ENCODE measurements at regions not wholly inside any gene's neighbourhood (a gene's known extent, or its start where the extent isn't known, plus 50 kb on each side); places are given as distances from the start of the nearest gene placed in this dataset.

DNA sequence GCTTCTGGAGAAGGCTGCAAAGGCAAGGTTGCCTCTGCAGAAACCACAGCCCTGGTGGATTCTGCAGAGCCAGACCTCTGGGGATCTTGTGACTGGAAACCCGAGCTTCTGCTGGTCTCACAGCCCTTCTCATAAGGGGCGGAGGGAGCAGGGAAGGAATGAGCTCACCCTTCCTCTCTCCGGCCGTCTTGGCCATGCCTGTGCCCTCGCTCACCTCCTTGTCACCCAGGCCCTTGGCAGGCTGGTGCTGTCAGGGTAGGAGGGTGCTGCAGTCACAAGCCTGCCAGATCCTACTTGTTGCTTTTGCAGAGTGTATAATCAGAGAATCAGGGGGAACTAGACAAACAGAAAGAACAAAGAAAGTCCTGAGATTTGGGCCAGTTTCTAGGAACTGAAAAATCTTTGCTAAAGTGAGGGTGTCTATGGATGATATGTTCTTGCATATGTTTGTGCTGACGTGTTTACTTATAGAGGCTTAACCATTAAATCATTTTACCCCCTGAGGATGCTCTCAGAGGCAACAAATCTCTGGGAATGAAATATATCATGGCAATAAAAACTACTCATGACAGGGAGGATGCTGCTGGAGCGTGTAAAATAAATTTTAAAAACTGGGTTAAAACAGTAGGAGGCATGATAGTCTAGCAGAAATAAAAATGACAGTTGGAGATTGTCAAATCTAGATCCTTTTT is 244.9 kb upstream of the SOX4 start:
- intact Hi-C loops (cut with DNase I; ENCODE audit: low total_unique reads): no loop called here
- no peak for DNase-seq (ENCODE audit: low spot score in 2 of 2)
- TF ChIP-seq POLR2A (IDR thresholded peaks at IDR 0.05) (no peak), POLR2AphosphoS5 (IDR thresholded peaks at IDR 0.05) (no peak)
- TF ChIP-seq, protein P1, sequence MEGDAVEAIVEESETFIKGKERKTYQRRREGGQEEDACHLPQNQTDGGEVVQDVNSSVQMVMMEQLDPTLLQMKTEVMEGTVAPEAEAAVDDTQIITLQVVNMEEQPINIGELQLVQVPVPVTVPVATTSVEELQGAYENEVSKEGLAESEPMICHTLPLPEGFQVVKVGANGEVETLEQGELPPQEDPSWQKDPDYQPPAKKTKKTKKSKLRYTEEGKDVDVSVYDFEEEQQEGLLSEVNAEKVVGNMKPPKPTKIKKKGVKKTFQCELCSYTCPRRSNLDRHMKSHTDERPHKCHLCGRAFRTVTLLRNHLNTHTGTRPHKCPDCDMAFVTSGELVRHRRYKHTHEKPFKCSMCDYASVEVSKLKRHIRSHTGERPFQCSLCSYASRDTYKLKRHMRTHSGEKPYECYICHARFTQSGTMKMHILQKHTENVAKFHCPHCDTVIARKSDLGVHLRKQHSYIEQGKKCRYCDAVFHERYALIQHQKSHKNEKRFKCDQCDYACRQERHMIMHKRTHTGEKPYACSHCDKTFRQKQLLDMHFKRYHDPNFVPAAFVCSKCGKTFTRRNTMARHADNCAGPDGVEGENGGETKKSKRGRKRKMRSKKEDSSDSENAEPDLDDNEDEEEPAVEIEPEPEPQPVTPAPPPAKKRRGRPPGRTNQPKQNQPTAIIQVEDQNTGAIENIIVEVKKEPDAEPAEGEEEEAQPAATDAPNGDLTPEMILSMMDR (IDR thresholded peaks at IDR 0.05): no peak
- no peaks in the 10 kb centered on the region for H3K36me3 ChIP-seq
- no peaks in the 10 kb centered on the region for H3K9me3 ChIP-seq
- no peak overlapping the region for H3K4me3 ChIP-seq
- peak overlapping the region in 1 of 2 donors; percentile 50 for H3K27ac ChIP-seq
- H3K27me3 ChIP-seq: no peaks in the 10 kb centered on the region
- no peaks in the 10 kb centered on the region for H3K4me1 ChIP-seq

DNA sequence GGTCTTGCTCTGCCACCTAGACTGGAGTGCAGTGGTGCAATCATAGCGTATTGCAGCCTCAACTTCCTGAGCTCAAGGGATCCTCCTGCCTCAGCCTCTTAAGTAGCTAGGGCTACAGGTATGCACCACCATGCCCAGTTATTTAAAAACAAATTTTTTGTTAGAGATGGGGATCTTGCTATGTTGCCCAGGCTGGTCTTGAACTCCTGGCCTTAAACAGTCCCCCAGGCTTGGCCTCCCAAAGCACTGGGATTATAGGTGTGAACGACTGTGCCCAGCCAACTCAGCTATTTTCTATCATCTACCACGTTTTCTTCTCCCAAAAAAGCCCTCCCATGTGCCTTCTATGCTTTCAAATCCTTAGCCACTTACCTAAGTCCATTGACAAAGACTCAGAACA is 243.7 kb upstream of the SOX4 start:
- intact Hi-C loops (cut with DNase I; ENCODE audit: low total_unique reads): no loop called here
- no peak for TF ChIP-seq POLR2A (IDR thresholded peaks at IDR 0.05)
- TF ChIP-seq POLR2AphosphoS5 (IDR thresholded peaks at IDR 0.05): no peak
- TF ChIP-seq, protein P1 (IDR thresholded peaks at IDR 0.05): no peak
- Histone ChIP-seq H3K4me1 (no peaks in the 10 kb centered on the region), H3K9me3 (no peaks in the 10 kb centered on the region), H3K27ac (no peak overlapping the region), H3K27me3 (no peaks in the 10 kb centered on the region), H3K36me3 (no peaks in the 10 kb centered on the region), H3K4me3 (no peak overlapping the region)
- no peak for DNase-seq (ENCODE audit: low spot score in 2 of 2)

DNA sequence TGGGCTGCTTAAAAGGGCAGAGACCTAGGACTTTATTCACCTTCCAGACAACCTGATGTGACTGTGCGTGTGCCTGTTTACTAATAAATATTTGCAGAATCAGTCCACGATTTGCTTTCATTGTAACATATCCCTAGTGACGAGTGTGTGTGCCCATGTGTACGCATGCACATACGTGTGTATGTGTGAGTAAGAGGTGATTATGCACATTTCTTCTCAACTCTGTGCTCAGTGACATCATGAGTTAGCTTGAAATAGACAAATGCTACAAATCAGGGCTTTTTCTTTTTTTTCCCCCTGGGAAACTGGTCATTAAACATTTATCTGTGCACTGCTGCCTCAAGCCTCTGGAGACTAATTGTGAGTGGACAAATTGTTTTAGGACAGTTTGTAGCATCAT is 242.6 kb upstream of the SOX4 start:
- H3K27ac ChIP-seq: no peak overlapping the region
- intact Hi-C loops (cut with DNase I; ENCODE audit: low total_unique reads): no loop called here
- H3K27me3 ChIP-seq: no peaks in the 10 kb centered on the region
- H3K36me3 ChIP-seq: no peaks in the 10 kb centered on the region
- no peak overlapping the region for H3K4me3 ChIP-seq
- no peaks in the 10 kb centered on the region for H3K4me1 ChIP-seq
- DNase-seq (ENCODE audit: low spot score in 2 of 2): no peak
- TF ChIP-seq, protein P1 (IDR thresholded peaks at IDR 0.05): no peak
- no peak for TF ChIP-seq POLR2A (IDR thresholded peaks at IDR 0.05)
- no peak for TF ChIP-seq POLR2AphosphoS5 (IDR thresholded peaks at IDR 0.05)
- H3K9me3 ChIP-seq: no peaks in the 10 kb centered on the region

DNA sequence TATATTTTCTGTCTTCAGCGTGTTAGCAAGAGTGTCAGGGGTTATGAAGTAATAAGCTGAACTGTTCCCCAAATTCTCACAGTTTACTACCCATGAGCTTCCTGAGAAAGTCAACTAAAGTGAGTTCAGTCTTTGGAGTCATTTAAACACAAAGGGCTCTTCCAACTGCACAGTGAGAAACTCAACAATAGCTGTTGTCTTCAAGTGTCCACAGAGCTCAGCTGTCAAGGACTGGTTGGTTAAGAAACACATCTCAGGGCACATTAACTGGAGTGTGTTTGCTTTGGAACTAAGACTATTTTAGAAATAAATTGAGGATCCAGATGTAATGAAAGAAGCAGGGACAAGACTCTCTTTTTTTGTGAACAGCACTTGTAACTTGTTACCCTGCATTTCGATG is 241.4 kb upstream of the SOX4 start:
- H3K27me3 ChIP-seq: no peaks in the 10 kb centered on the region

DNA sequence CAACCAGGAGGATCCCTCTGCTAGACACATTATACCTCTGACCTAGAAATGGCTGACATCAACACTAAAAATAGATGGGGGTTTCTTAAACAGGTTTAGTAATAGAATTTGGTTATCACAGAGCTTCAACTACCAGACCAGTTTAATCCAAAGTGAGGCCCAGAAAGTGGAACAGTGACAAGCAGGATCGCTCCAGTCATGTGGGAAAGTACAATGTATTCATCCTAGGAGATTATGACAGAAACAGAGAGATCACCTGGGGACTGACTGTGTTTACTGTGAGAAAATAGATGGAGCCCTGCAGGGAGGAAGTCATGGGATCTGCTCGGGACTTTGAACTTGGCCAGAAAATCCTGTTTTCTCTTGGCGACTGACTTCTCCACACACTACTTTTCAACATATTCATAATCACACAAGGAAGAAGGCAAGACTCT is 238.7 kb upstream of the SOX4 start:
- Histone ChIP-seq H3K27me3 (no peaks in the 10 kb centered on the region), H3K4me3 (no peak overlapping the region), H3K9me3 (no peaks in the 10 kb centered on the region), H3K36me3 (no peaks in the 10 kb centered on the region), H3K27ac (peak overlapping the region; percentile 40 to 52), H3K4me1 (no peaks in the 10 kb centered on the region)
- TF ChIP-seq POLR2A (IDR thresholded peaks at IDR 0.05) (no peak), POLR2AphosphoS5 (IDR thresholded peaks at IDR 0.05) (peak in 1 of 3 donors; percentile 20)
- TF ChIP-seq, protein P1 (IDR thresholded peaks at IDR 0.05): no peak
- DNase-seq (ENCODE audit: low spot score in 2 of 2): peak in 1 of 2 donors; percentile 42
- intact Hi-C loops (cut with DNase I; ENCODE audit: low total_unique reads): no loop called here

More for the DNA sequence above, 241.4 kb upstream of the SOX4 start:
- TF ChIP-seq, protein P1 (IDR thresholded peaks at IDR 0.05): no peak
- TF ChIP-seq POLR2A (IDR thresholded peaks at IDR 0.05): no peak
- TF ChIP-seq POLR2AphosphoS5 (IDR thresholded peaks at IDR 0.05): no peak
- no peaks in the 10 kb centered on the region for H3K36me3 ChIP-seq
- H3K4me1 ChIP-seq: no peaks in the 10 kb centered on the region
- no peak for DNase-seq (ENCODE audit: low spot score in 2 of 2)
- peak overlapping the region in 1 of 2 donors; percentile 1 for H3K27ac ChIP-seq
- no peaks in the 10 kb centered on the region for H3K9me3 ChIP-seq
- intact Hi-C loops (cut with DNase I; ENCODE audit: low total_unique reads): no loop called here
- no peak overlapping the region for H3K4me3 ChIP-seq
